Smooth muscle cell (in vitro differentiated cells): ENCODE measurements at regions not wholly inside any gene's neighbourhood (a gene's known extent, or its start where the extent isn't known, plus 50 kb on each side); places are given as distances from the start of the nearest gene placed in this dataset.

Experiments used
- DNase-seq: peaks from one replicate; lab custom pipeline; 2025; ENCODE audit not compliant: unreplicated experiment; lab: John Stamatoyannopoulos, UW
- H2AFZ ChIP-seq: fragments of 200-600 bp; sonication (generic); 2 replicates; pipeline ENCODE4 v1.6.0; 2016; ENCODE audit warnings: antibody characterized with exemption, low read depth, mild to moderate bottlenecking
- H3F3A ChIP-seq: fragments of 200-600 bp; sonication (generic); 2 replicates; pipeline ENCODE4 v1.6.0; 2017; ENCODE audit warnings: antibody characterized with exemption, low read depth
- H3K27ac ChIP-seq: fragments of 200-600 bp; sonication (generic); 2 replicates; pipeline ENCODE4 v1.5.1; 2016; ENCODE audit warnings: low read depth, mild to moderate bottlenecking
- H3K27me3 ChIP-seq: fragments of 200-600 bp; sonication (generic); 2 replicates; pipeline ENCODE4 v1.6.1; 2016; ENCODE audit warnings: low read depth, mild to moderate bottlenecking
- H3K36me3 ChIP-seq: fragments of 200-600 bp; sonication (generic); 2 replicates; pipeline ENCODE4 v1.5.1; 2016; ENCODE audit warnings: low read depth
- H3K4me1 ChIP-seq: fragments of 200-600 bp; sonication (generic); 2 replicates; pipeline ENCODE4 v1.5.1; 2016; ENCODE audit warnings: low read depth
- H3K4me2 ChIP-seq: fragments of 200-600 bp; sonication (generic); 2 replicates; pipeline ENCODE4 v1.6.0; 2016; ENCODE audit warnings: mild to moderate bottlenecking
- H3K4me3 ChIP-seq: fragments of 200-600 bp; sonication (generic); 2 replicates; pipeline ENCODE4 v1.5.1; 2016; ENCODE audit warnings: mild to moderate bottlenecking
- H3K79me2 ChIP-seq: fragments of 200-600 bp; sonication (generic); 2 replicates; pipeline ENCODE4 v1.6.0; 2016; ENCODE audit warnings: low read depth, mild to moderate bottlenecking
- H3K9ac ChIP-seq: fragments of 200-600 bp; sonication (generic); 2 replicates; pipeline ENCODE4 v1.6.0; 2016; ENCODE audit warnings: low read depth
- H3K9me3 ChIP-seq: fragments of 200-600 bp; sonication (generic); replicated peaks from 2 replicates; pipeline ENCODE4 v1.5.1; 2016; ENCODE audit warnings: low read depth
- H4K20me1 ChIP-seq: fragments of 200-600 bp; sonication (generic); 2 replicates; pipeline ENCODE4 v1.6.0; 2016; ENCODE audit warnings: low read depth
- WGBS: methylation state at CpG from one replicate; pipeline ENCODE4 v1.1.7; 2016; ENCODE audit warnings: low lambda C conversion rate; 5-methylcytosine and 5-hydroxymethylcytosine counted together
- TF ChIP-seq, protein P1 (sequence below): fragments of 200-600 bp; sonication (generic); IDR thresholded peaks from 2 replicates; pipeline ENCODE4 v1.5.1; 2017; ENCODE audit warnings: borderline replicate concordance, mild to moderate bottlenecking, antibody characterized with exemption; ENCODE audit not compliant: insufficient read depth, poor library complexity, severe bottlenecking

DNA sequence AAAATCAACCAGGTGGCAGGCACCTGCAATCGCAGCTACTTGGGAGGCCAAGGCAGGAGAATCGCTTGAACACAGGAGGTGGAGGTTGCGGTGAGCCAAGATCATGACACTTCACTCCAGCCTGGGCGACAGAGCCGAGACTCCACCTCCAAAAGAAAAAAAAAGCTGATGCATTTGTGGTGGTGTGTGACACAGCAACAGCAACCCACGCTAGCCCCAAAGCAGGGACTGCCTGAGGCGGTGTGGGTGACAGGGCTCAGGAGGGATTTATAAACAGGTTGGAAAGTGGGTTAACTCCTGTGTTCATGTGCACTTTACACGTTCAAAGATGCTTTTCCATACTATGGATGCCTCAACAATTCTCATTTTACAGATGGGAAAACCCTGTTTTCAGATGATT is 395.9 kb upstream of the PODXL start:
- TF ChIP-seq, protein P1, sequence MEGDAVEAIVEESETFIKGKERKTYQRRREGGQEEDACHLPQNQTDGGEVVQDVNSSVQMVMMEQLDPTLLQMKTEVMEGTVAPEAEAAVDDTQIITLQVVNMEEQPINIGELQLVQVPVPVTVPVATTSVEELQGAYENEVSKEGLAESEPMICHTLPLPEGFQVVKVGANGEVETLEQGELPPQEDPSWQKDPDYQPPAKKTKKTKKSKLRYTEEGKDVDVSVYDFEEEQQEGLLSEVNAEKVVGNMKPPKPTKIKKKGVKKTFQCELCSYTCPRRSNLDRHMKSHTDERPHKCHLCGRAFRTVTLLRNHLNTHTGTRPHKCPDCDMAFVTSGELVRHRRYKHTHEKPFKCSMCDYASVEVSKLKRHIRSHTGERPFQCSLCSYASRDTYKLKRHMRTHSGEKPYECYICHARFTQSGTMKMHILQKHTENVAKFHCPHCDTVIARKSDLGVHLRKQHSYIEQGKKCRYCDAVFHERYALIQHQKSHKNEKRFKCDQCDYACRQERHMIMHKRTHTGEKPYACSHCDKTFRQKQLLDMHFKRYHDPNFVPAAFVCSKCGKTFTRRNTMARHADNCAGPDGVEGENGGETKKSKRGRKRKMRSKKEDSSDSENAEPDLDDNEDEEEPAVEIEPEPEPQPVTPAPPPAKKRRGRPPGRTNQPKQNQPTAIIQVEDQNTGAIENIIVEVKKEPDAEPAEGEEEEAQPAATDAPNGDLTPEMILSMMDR: no peak
- no peak overlapping the region for H2AFZ ChIP-seq
- H3K9ac ChIP-seq: no peak overlapping the region
- no peaks in the 10 kb centered on the region for H3K9me3 ChIP-seq
- DNase-seq: no peak
- no peak overlapping the region for H3K27ac ChIP-seq
- H4K20me1 ChIP-seq: no peaks in the 10 kb centered on the region
- H3K4me3 ChIP-seq: no peak overlapping the region
- H3K27me3 ChIP-seq: no peaks in the 10 kb centered on the region
- H3K79me2 ChIP-seq: no peaks in the 10 kb centered on the region
- H3K36me3 ChIP-seq: no peaks in the 10 kb centered on the region
- WGBS: 74% methylated on average over 8 of the region's 8 CpGs
- H3K4me2 ChIP-seq: no peak overlapping the region
- H3F3A ChIP-seq: no peaks in the 10 kb centered on the region
- peaks cover 10% of the 10 kb centered on the region for H3K4me1 ChIP-seq

DNA sequence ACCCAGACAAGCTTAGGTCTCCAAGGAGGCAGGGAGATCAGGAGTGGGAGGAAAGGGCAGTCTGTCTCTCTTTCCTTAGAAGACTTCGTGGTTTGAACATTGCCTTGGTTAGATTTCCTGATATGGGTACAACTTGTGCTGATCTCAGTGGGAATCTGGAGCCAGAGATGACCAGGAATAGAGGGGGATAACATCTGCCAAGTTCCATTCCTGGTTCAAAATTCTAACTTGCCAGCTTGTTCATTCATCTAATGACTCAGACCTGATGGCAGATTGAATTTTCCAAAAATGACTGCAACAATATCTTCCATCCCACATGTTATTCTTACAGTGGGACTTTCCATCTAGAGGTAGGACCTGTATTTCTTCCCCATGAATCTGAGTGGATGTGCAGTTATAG is 394.3 kb upstream of the PODXL start:
- Histone ChIP-seq H3K9ac (no peak overlapping the region), H3K4me3 (no peak overlapping the region), H2AFZ (no peak overlapping the region), H3K36me3 (no peaks in the 10 kb centered on the region), H4K20me1 (no peaks in the 10 kb centered on the region), H3K9me3 (no peaks in the 10 kb centered on the region), H3K27me3 (no peaks in the 10 kb centered on the region), H3K4me2 (no peak overlapping the region), H3K79me2 (no peaks in the 10 kb centered on the region), H3F3A (no peaks in the 10 kb centered on the region), H3K4me1 (peaks cover 10% of the 10 kb centered on the region), H3K27ac (no peak overlapping the region)
- DNase-seq: no peak
- TF ChIP-seq, protein P1: no peak
- 73% methylated on average over 1 of the region's 1 CpG for WGBS

DNA sequence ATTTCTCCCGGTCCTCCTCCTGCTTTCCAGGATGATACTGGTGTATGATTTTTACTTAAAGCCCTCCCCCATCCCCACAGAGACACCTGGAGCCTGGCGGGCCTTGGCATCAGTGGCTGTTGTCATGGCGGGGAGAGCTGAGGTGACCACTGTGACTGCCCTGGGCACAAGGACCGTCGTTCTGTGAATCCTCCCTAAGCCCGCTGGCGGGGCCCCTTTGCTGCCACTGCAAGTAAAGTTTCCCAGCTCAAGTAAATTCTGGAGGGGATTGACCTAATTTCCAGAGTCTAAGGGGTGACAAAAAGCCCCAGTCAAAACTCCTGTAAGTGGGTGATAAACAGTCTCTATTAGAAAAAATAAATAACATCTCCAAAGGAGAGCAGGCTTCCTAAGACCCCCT is 393.2 kb upstream of the PODXL start:
- no peaks in the 10 kb centered on the region for H3K27me3 ChIP-seq
- no peaks in the 10 kb centered on the region for H3K9me3 ChIP-seq
- TF ChIP-seq, protein P1: no peak
- DNase-seq: no peak
- H4K20me1 ChIP-seq: no peaks in the 10 kb centered on the region
- H3K4me1 ChIP-seq: peaks cover 10% of the 10 kb centered on the region
- no peak overlapping the region for H3K27ac ChIP-seq
- no peaks in the 10 kb centered on the region for H3K79me2 ChIP-seq
- WGBS: 83% methylated on average over 7 of the region's 7 CpGs
- no peak overlapping the region for H3K9ac ChIP-seq
- no peaks in the 10 kb centered on the region for H3K36me3 ChIP-seq
- no peak overlapping the region for H2AFZ ChIP-seq
- no peak overlapping the region for H3K4me3 ChIP-seq
- no peak overlapping the region for H3K4me2 ChIP-seq
- H3F3A ChIP-seq: no peaks in the 10 kb centered on the region

DNA sequence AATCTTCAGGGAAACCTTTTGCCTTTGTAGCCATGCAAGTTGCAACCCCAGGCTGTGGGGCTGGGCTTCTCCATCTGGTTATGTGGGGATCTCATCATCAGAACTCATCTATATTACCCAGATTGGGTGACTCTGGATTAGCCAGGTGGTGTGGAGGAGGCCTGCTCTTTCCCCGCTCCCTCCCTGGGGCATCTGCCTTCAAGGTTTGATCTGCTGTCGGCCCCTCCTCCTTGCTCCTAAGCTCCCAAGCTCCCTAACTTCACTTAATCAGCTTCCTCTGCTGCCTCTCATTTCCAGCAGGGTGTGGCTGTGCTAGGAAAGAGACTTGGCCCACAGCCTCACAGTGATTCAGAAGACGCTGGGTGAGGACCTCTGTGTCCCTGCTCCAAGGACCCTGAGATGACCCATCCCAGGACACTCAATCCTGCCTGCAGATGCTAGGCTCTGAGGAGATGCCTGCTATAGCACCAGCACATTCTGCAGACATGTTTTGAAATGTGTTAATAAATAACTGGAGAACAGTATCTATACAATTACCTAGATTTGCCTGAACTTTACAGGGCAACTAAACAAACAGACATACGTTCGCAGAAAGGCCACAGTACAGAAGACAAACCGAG is 392.1 kb upstream of the PODXL start:
- no peak for DNase-seq
- Histone ChIP-seq H3K4me1 (peaks cover 10% of the 10 kb centered on the region), H3K36me3 (no peaks in the 10 kb centered on the region), H3F3A (no peaks in the 10 kb centered on the region), H3K4me3 (no peak overlapping the region), H3K27me3 (peaks cover 8% of the 10 kb centered on the region), H3K9me3 (no peaks in the 10 kb centered on the region), H3K79me2 (no peaks in the 10 kb centered on the region), H3K9ac (no peak overlapping the region), H3K4me2 (no peak overlapping the region), H2AFZ (no peak overlapping the region), H4K20me1 (no peaks in the 10 kb centered on the region), H3K27ac (no peak overlapping the region)
- TF ChIP-seq, protein P1: no peak
- WGBS: 70% methylated on average over 6 of the region's 6 CpGs
